ENCODE measurements at regions not wholly inside any gene's neighbourhood (a gene's known extent, or its start where the extent isn't known, plus 50 kb on each side); places are given as distances from the start of the nearest gene placed in this dataset.

- CTCF ChIA-PET: no interaction called here
- RAD21 ChIA-PET (ENCODE audit: low non-redundant PET in 1 of 2, low total read pairs in 2 of 2, uncharacterized antibody in 2 of 2, unreplicated experiment in 2 of 2): no interaction called here
- Histone ChIP-seq H3K9me3 (ENCODE audit: control insufficient read depth in 1 of 2, insufficient read depth in 1 of 2, low read depth in 1 of 2, low read length in 2 of 2) (no peaks in the 10 kb centered on the region), H4K20me1 (ENCODE audit: insufficient read depth) (no peaks in the 10 kb centered on the region), H3K4me2 (ENCODE audit: low read length) (no peak overlapping the region), H3K79me2 (ENCODE audit: insufficient read depth, low read length) (no peaks in the 10 kb centered on the region), H3K9ac (ENCODE audit: low read length) (no peak overlapping the region), H3K4me1 (ENCODE audit: control insufficient read depth in 1 of 2, insufficient read depth in 2 of 2, low read length in 2 of 2) (no peaks in the 10 kb centered on the region), H3K27me3 (ENCODE audit: insufficient read depth, low read length) (no peaks in the 10 kb centered on the region), H3K4me3 (replicated peaks in 1 of 2; ENCODE audit: low read depth in 1 of 2, low read length in 2 of 2) (no peak overlapping the region), H3K9me2 (ENCODE audit: insufficient read depth) (no peaks in the 10 kb centered on the region), H2AFZ (ENCODE audit: low read depth, low read length, poor library complexity, severe bottlenecking) (no peak overlapping the region), H3K27ac (ENCODE audit: low read depth, low read length) (no peak overlapping the region), H3K36me3 (ENCODE audit: control insufficient read depth in 1 of 2, insufficient read depth in 2 of 2, low read length in 2 of 2) (no peaks in the 10 kb centered on the region)
- POLR2A ChIA-PET: no interaction called here
- no TSS peak for BruUV-seq (replicated peaks)
- TF ChIP-seq ZNF274 (IDR thresholded peaks at IDR 0.05; ENCODE audit: low read depth, low read length): no peak
- no peak for TF ChIP-seq EZH2 (IDR thresholded peaks at IDR 0.05)
- TF ChIP-seq SP1 (IDR thresholded peaks at IDR 0.05; ENCODE audit: low read depth): no peak
- TF ChIP-seq POLR2AphosphoS5 (IDR thresholded peaks at IDR 0.05; ENCODE audit: low read depth, low read length): no peak
- no peak for TF ChIP-seq REST (IDR thresholded peaks at IDR 0.05; ENCODE audit: low read depth)
- no peak for TF ChIP-seq ZFX (IDR thresholded peaks at IDR 0.05)
- TF ChIP-seq ELF1 (IDR thresholded peaks at IDR 0.05; ENCODE audit: borderline replicate concordance, low read depth): no peak
- TF ChIP-seq EGR1 (IDR thresholded peaks at IDR 0.05; ENCODE audit: low read depth): no peak
- no peak for ATAC-seq
- no peak for DNase-seq (ENCODE audit: low read depth, low spot score)
- intact Hi-C loops (cut with micrococcal nuclease): no loop called here
Observed at GRCh38 chr2:48174503-48174902, 140.0 kb upstream of the FOXN2 start.

- RAD21 ChIA-PET (ENCODE audit: low non-redundant PET in 1 of 2, low total read pairs in 2 of 2, uncharacterized antibody in 2 of 2, unreplicated experiment in 2 of 2): no interaction called here
- POLR2A ChIA-PET: no interaction called here
- no TSS peak for BruUV-seq (replicated peaks)
- Histone ChIP-seq H3K4me2 (ENCODE audit: low read length) (no peak overlapping the region), H3K4me3 (replicated peaks in 1 of 2; ENCODE audit: low read depth in 1 of 2, low read length in 2 of 2) (no peak overlapping the region), H3K36me3 (ENCODE audit: control insufficient read depth in 1 of 2, insufficient read depth in 2 of 2, low read length in 2 of 2) (no peaks in the 10 kb centered on the region), H2AFZ (ENCODE audit: low read depth, low read length, poor library complexity, severe bottlenecking) (no peak overlapping the region), H3K9me2 (ENCODE audit: insufficient read depth) (no peaks in the 10 kb centered on the region), H4K20me1 (ENCODE audit: insufficient read depth) (no peaks in the 10 kb centered on the region), H3K27ac (ENCODE audit: low read depth, low read length) (no peak overlapping the region), H3K4me1 (ENCODE audit: control insufficient read depth in 1 of 2, insufficient read depth in 2 of 2, low read length in 2 of 2) (no peaks in the 10 kb centered on the region), H3K27me3 (ENCODE audit: insufficient read depth, low read length) (no peaks in the 10 kb centered on the region), H3K9me3 (ENCODE audit: control insufficient read depth in 1 of 2, insufficient read depth in 1 of 2, low read depth in 1 of 2, low read length in 2 of 2) (no peaks in the 10 kb centered on the region), H3K9ac (ENCODE audit: low read length) (no peak overlapping the region), H3K79me2 (ENCODE audit: insufficient read depth, low read length) (no peaks in the 10 kb centered on the region)
- DNase-seq (ENCODE audit: low read depth, low spot score) (no peak), ATAC-seq (no peak)
- intact Hi-C loops (cut with micrococcal nuclease): no loop called here
- CTCF ChIA-PET: no interaction called here
- TF ChIP-seq ELF1 (IDR thresholded peaks at IDR 0.05; ENCODE audit: borderline replicate concordance, low read depth) (no peak), SP1 (IDR thresholded peaks at IDR 0.05; ENCODE audit: low read depth) (no peak), EZH2 (IDR thresholded peaks at IDR 0.05) (no peak), ZNF274 (IDR thresholded peaks at IDR 0.05; ENCODE audit: low read depth, low read length) (no peak)
Observed at GRCh38 chr2:48175254-48175653, 139.2 kb upstream of the FOXN2 start.
